HepG2 (cell line): ENCODE measurements at regions not wholly inside any gene's neighbourhood (a gene's known extent, or its start where the extent isn't known, plus 50 kb on each side); places are given as distances from the start of the nearest gene placed in this dataset.

Experiments used
- GTF2F1 ChIP-seq: fragments of 150-350 bp; IDR thresholded peaks from 2 replicates; pipeline ENCODE4 v1.6.1; 2014; ENCODE audit warnings: low read length
- KMT2A ChIP-seq: sonication (generic); formaldehyde crosslinking; IDR thresholded peaks from 2 replicates; pipeline ENCODE4 v1.4.0; 2020; ENCODE audit warnings: missing genetic modification reagents
- MED1 ChIP-seq: sonication (generic); formaldehyde crosslinking; IDR thresholded peaks from 2 replicates; pipeline ENCODE4 v1.4.0; 2020; ENCODE audit warnings: missing genetic modification reagents
- MZF1 ChIP-seq: sonication (generic); formaldehyde crosslinking; IDR thresholded peaks from 2 replicates; pipeline ENCODE4 v1.8.1; 2023; ENCODE audit warnings: mild to moderate bottlenecking, missing genetic modification reagents, borderline replicate concordance
- NFYC ChIP-seq: IDR thresholded peaks from 2 replicates; pipeline ENCODE4 v1.6.1; 2016; ENCODE audit warnings: missing genetic modification reagents, missing compliant biosample characterization
- PAXIP1 ChIP-seq: sonication (generic); formaldehyde crosslinking; conservative IDR thresholded peaks from 2 replicates; pipeline ENCODE4 v1.4.0; 2020; ENCODE audit warnings: mild to moderate bottlenecking, missing genetic modification reagents, moderate library complexity
- STAG1 ChIP-seq: sonication (generic); formaldehyde crosslinking; IDR thresholded peaks from 2 replicates; pipeline ENCODE4 v1.4.0; 2020; ENCODE audit warnings: missing genetic modification reagents
- ZBTB1 ChIP-seq: sonication (generic); formaldehyde crosslinking; IDR thresholded peaks from 2 replicates; pipeline ENCODE4 v1.4.0; 2020; ENCODE audit warnings: missing genetic modification reagents, borderline replicate concordance
- ZNF160 ChIP-seq: sonication (generic); formaldehyde crosslinking; IDR thresholded peaks from 2 replicates; pipeline ENCODE4 v1.8.0; 2022; ENCODE audit warnings: mild to moderate bottlenecking, inconsistent platforms, missing genetic modification reagents
- ZNF577 ChIP-seq: sonication (generic); formaldehyde crosslinking; IDR thresholded peaks from 2 replicates; pipeline ENCODE4 v1.4.0; 2020; ENCODE audit warnings: mild to moderate bottlenecking, low read depth, missing genetic modification reagents, borderline replicate concordance
- ZNF639 ChIP-seq: conservative IDR thresholded peaks from 2 replicates; pipeline ENCODE4 v1.6.1; 2018; ENCODE audit warnings: missing genetic modification reagents
- ZNF687 ChIP-seq: sonication (generic); formaldehyde crosslinking; IDR thresholded peaks from 2 replicates; pipeline ENCODE4 v1.5.1; 2020; ENCODE audit warnings: mild to moderate bottlenecking, missing genetic modification reagents, moderate library complexity
- ZNF878 ChIP-seq: sonication (generic); formaldehyde crosslinking; IDR thresholded peaks from 2 replicates; pipeline ENCODE4 v1.8.1; 2023; ENCODE audit warnings: mild to moderate bottlenecking, missing genetic modification reagents, moderate library complexity
- TF ChIP-seq, protein P1 (sequence below): sonication (generic); formaldehyde crosslinking; IDR thresholded peaks from 2 replicates; pipeline ENCODE4 v1.4.0; 2020; ENCODE audit warnings: missing genetic modification reagents
- TF ChIP-seq, protein P2 (sequence below): sonication (generic); formaldehyde crosslinking; IDR thresholded peaks from 2 replicates; pipeline ENCODE4 v1.4.0; 2020; ENCODE audit warnings: mild to moderate bottlenecking, missing genetic modification reagents

- TF ChIP-seq PAXIP1 (no peak), ZNF878 (no peak), NFYC (CRISPR knock-in tag) (no peak), MED1 (0 out of 2 replicates have a peak, but pooled peaks have one; percentile 18), ZNF160 (CRISPR knock-in tag) (no peak), KMT2A (CRISPR knock-in tag) (no peak), MZF1 (CRISPR knock-in tag) (no peak), GTF2F1 (no peak), ZNF639 (CRISPR knock-in tag) (no peak), ZNF687 (CRISPR knock-in tag) (peak; percentile 20; the same call in 1 of the 2 replicates), ZNF577 (CRISPR knock-in tag) (no peak), STAG1 (CRISPR knock-in tag) (peak; percentile 5; the same call in 1 of the 2 replicates), ZBTB1 (CRISPR knock-in tag) (no peak)
- TF ChIP-seq, protein P1, sequence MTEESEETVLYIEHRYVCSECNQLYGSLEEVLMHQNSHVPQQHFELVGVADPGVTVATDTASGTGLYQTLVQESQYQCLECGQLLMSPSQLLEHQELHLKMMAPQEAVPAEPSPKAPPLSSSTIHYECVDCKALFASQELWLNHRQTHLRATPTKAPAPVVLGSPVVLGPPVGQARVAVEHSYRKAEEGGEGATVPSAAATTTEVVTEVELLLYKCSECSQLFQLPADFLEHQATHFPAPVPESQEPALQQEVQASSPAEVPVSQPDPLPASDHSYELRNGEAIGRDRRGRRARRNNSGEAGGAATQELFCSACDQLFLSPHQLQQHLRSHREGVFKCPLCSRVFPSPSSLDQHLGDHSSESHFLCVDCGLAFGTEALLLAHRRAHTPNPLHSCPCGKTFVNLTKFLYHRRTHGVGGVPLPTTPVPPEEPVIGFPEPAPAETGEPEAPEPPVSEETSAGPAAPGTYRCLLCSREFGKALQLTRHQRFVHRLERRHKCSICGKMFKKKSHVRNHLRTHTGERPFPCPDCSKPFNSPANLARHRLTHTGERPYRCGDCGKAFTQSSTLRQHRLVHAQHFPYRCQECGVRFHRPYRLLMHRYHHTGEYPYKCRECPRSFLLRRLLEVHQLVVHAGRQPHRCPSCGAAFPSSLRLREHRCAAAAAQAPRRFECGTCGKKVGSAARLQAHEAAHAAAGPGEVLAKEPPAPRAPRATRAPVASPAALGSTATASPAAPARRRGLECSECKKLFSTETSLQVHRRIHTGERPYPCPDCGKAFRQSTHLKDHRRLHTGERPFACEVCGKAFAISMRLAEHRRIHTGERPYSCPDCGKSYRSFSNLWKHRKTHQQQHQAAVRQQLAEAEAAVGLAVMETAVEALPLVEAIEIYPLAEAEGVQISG (CRISPR knock-in tag): peak; percentile 19; the same call in 1 of the 2 replicates
- TF ChIP-seq, protein P2, sequence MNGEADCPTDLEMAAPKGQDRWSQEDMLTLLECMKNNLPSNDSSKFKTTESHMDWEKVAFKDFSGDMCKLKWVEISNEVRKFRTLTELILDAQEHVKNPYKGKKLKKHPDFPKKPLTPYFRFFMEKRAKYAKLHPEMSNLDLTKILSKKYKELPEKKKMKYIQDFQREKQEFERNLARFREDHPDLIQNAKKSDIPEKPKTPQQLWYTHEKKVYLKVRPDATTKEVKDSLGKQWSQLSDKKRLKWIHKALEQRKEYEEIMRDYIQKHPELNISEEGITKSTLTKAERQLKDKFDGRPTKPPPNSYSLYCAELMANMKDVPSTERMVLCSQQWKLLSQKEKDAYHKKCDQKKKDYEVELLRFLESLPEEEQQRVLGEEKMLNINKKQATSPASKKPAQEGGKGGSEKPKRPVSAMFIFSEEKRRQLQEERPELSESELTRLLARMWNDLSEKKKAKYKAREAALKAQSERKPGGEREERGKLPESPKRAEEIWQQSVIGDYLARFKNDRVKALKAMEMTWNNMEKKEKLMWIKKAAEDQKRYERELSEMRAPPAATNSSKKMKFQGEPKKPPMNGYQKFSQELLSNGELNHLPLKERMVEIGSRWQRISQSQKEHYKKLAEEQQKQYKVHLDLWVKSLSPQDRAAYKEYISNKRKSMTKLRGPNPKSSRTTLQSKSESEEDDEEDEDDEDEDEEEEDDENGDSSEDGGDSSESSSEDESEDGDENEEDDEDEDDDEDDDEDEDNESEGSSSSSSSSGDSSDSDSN: 0 out of 2 replicates have a peak, but pooled peaks have one; percentile 25
Measured at GRCh38 chr10:78744491-78745090, 324.2 kb upstream of the ZMIZ1 start (continued).
